DND-41 (cell line): ENCODE measurements at regions not wholly inside any gene's neighbourhood (a gene's known extent, or its start where the extent isn't known, plus 50 kb on each side); places are given as distances from the start of the nearest gene placed in this dataset.

Experiments
- ATAC-seq: fragments of 200-7000 bp; cut with Tn5 transposase; 3 replicates; pipeline ENCODE4 v1.9.1; 2021; ENCODE audit warnings: low read depth; ENCODE audit not compliant: insufficient read depth
- DNase-seq: peaks from one replicate; pipeline ENCODE4 v3.0.0-alpha.2; 2020
- H2AFZ ChIP-seq: 2 replicates; pipeline ENCODE4 v1.6.0; 2012; ENCODE audit warnings: low read depth, low read length
- H3K27ac ChIP-seq: 2 replicates; pipeline ENCODE4 v1.5.1; 2012; ENCODE audit warnings: low read length, inconsistent platforms
- H3K27me3 ChIP-seq: fragments of 200-600 bp; sonication (generic); 2 replicates; pipeline ENCODE4 v1.6.0; 2012; ENCODE audit warnings: low read length, mild to moderate bottlenecking, inconsistent platforms; ENCODE audit not compliant: insufficient read depth, poor library complexity
- H3K36me3 ChIP-seq: 2 replicates; pipeline ENCODE4 v1.5.1; 2012; ENCODE audit warnings: low read length, inconsistent platforms; ENCODE audit not compliant: insufficient read depth
- H3K4me1 ChIP-seq: 2 replicates; pipeline ENCODE4 v1.5.1; 2012; ENCODE audit warnings: mild to moderate bottlenecking, low read length; ENCODE audit not compliant: insufficient read depth
- H3K4me2 ChIP-seq: 2 replicates; pipeline ENCODE4 v1.6.0; 2012; ENCODE audit warnings: mild to moderate bottlenecking, moderate library complexity, low read length, inconsistent platforms; ENCODE audit not compliant: insufficient read depth
- H3K4me3 ChIP-seq, 2 experiments: fragments of 200-600 bp in 1 of 2; shearing (Covaris generic) in 1 of 2; 2 replicates each; pipeline ENCODE4 v1.5.1; 2012 to 2016; ENCODE audit warnings: inconsistent platforms in 2 of 2, low read length in 2 of 2, mild to moderate bottlenecking in 2 of 2, low read depth in 1 of 2, moderate library complexity in 1 of 2
- H3K79me2 ChIP-seq: 2 replicates; pipeline ENCODE4 v1.6.0; 2012; ENCODE audit warnings: low read length, inconsistent platforms; ENCODE audit not compliant: insufficient read depth
- H3K9ac ChIP-seq: 2 replicates; pipeline ENCODE4 v1.6.0; 2012; ENCODE audit warnings: low read depth, mild to moderate bottlenecking, inconsistent platforms, low read length, moderate library complexity
- H3K9me3 ChIP-seq: 2 replicates; pipeline ENCODE4 v1.5.1; 2012; ENCODE audit warnings: low read length, moderate library complexity, mild to moderate bottlenecking, inconsistent platforms; ENCODE audit not compliant: insufficient read depth, severe bottlenecking
- H4K20me1 ChIP-seq: 2 replicates; pipeline ENCODE4 v1.6.0; 2012; ENCODE audit warnings: low read length; ENCODE audit not compliant: insufficient read depth
- CTCF ChIP-seq: IDR thresholded peaks from 2 replicates; pipeline ENCODE4 v1.5.1; 2012; ENCODE audit warnings: borderline replicate concordance, low read length, moderate library complexity, mild to moderate bottlenecking; ENCODE audit not compliant: poor library complexity, severe bottlenecking; ENCODE audit errors: extremely low read depth
- EZH2 ChIP-seq: IDR thresholded peaks from 3 replicates; pipeline ENCODE4 v1.6.1; 2012; ENCODE audit warnings: borderline replicate concordance, low read depth, mild to moderate bottlenecking, moderate library complexity, low read length, inconsistent platforms; ENCODE audit not compliant: severe bottlenecking

DNA sequence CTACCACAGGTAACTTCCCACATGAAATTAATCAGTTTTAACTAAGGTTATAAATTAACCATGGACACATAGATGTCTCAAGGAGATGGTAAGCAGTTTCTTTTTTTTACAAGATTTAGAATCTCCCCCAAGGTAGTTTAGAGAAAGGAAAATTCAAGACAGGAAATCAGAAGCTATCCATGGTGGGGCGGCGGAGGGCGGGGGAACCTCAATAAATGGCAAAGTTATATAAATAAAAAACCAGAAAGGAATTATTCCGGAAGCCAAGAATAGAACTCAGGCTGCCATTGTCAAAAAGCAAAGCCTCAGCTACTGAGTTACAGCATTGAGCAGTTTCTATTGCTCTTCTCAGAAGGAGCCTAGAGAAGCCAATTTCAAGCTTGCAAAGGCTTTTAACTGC is 172.1 kb upstream of the SMAD3 start:
- H3K27me3 ChIP-seq, result no peaks in the 10 kb centered on the region
- no peak for DNase-seq
- H3K4me2 ChIP-seq, result no peak overlapping the region
- H3K9ac ChIP-seq, result no peak overlapping the region
- H3K9me3 ChIP-seq, result peaks cover 7% of the 10 kb centered on the region
- no peak for TF ChIP-seq EZH2
- no peak for TF ChIP-seq CTCF
- no peak overlapping the region for H3K27ac ChIP-seq
- no peak overlapping the region for H3K4me3 ChIP-seq
- H3K4me1 ChIP-seq, result no peaks in the 10 kb centered on the region
- H4K20me1 ChIP-seq, result no peaks in the 10 kb centered on the region
- H3K79me2 ChIP-seq, result no peaks in the 10 kb centered on the region
- no peak overlapping the region for H2AFZ ChIP-seq
- H3K36me3 ChIP-seq, result no peaks in the 10 kb centered on the region
- no peak for ATAC-seq

- Histone ChIP-seq H3K27me3 (no peaks in the 10 kb centered on the region), H4K20me1 (no peaks in the 10 kb centered on the region), H3K4me1 (no peaks in the 10 kb centered on the region), H3K36me3 (no peaks in the 10 kb centered on the region), H2AFZ (no peak overlapping the region), H3K4me3 (no peak overlapping the region), H3K4me2 (no peak overlapping the region), H3K27ac (no peak overlapping the region), H3K9ac (no peak overlapping the region), H3K79me2 (no peaks in the 10 kb centered on the region), H3K9me3 (peaks cover 4% of the 10 kb centered on the region)
- no peak for DNase-seq
- ATAC-seq, result no peak
- TF ChIP-seq EZH2, result no peak
- TF ChIP-seq CTCF, result no peak
Observed at GRCh38 chr15:66894363-66894762, 171.0 kb upstream of the SMAD3 start.

GRCh38 chr15:66894986-66895780 is 170.2 kb upstream of the SMAD3 start:
- no peaks in the 10 kb centered on the region for H3K79me2 ChIP-seq
- no peaks in the 10 kb centered on the region for H3K4me1 ChIP-seq
- DNase-seq (no peak), ATAC-seq (no peak)
- H3K4me3 ChIP-seq, result no peak overlapping the region
- no peaks in the 10 kb centered on the region for H3K36me3 ChIP-seq
- TF ChIP-seq EZH2 (no peak), CTCF (no peak)
- H3K27me3 ChIP-seq, result no peaks in the 10 kb centered on the region
- no peak overlapping the region for H3K9ac ChIP-seq
- H4K20me1 ChIP-seq, result no peaks in the 10 kb centered on the region
- no peak overlapping the region for H3K27ac ChIP-seq
- H3K9me3 ChIP-seq, result no peaks in the 10 kb centered on the region
- H3K4me2 ChIP-seq, result no peak overlapping the region
- no peak overlapping the region for H2AFZ ChIP-seq
